ENCODE measurements at regions not wholly inside any gene's neighbourhood (a gene's known extent, or its start where the extent isn't known, plus 50 kb on each side); places are given as distances from the start of the nearest gene placed in this dataset.

- TF ChIP-seq CTCF (conservative IDR thresholded peaks at IDR 0.05 in 1 of 2, IDR thresholded peaks at IDR 0.05 in 1 of 2; ENCODE audit: low read depth in 1 of 2, low read length in 2 of 2) (no peak), EZH2 (IDR thresholded peaks at IDR 0.05; ENCODE audit: low read length, missing control alignments) (no peak)
Observed at GRCh38 chr5:19064094-19064493, 923.9 kb downstream of the CDH18 start.
